CD4-positive, CD25-positive, alpha-beta regulatory T cell (primary cell): ENCODE measurements at regions not wholly inside any gene's neighbourhood (a gene's known extent, or its start where the extent isn't known, plus 50 kb on each side); places are given as distances from the start of the nearest gene placed in this dataset.

ENCODE experiments used
- ATAC-seq, 2 donors: fragments of 150-1000 bp; cut with Tn5 transposase; one replicate each; pipeline ENCODE4 v1.10.0; 2021; ENCODE audit warnings: low read depth in 2 of 2, moderate number of reproducible peaks in 2 of 2, moderate library complexity in 1 of 2
- DNase-seq, 3 donors: peaks; one replicate each; pipeline versions ENCODE4 v3.0.0 to v3.0.0-alpha.2; 2012 to 2022; ENCODE audit warnings: mixed read lengths in 1 of 3
- H3K27ac ChIP-seq: one replicate; pipeline ENCODE4 v1.7.0; 2013; ENCODE audit warnings: mild to moderate bottlenecking, low read length; ENCODE audit not compliant: insufficient read depth, poor library complexity, severe bottlenecking
- H3K27me3 ChIP-seq: one replicate; pipeline ENCODE4 v1.7.0; 2013; ENCODE audit warnings: low read length; ENCODE audit not compliant: control insufficient read depth, insufficient read depth
- H3K36me3 ChIP-seq: one replicate; pipeline ENCODE4 v1.7.0; 2013; ENCODE audit warnings: mild to moderate bottlenecking, low read length, moderate library complexity; ENCODE audit not compliant: control insufficient read depth, insufficient read depth
- H3K4me1 ChIP-seq: 2 replicates; pipeline ENCODE4 v1.7.0; 2013; ENCODE audit warnings: mild to moderate bottlenecking, low read length; ENCODE audit not compliant: insufficient read depth, control insufficient read depth, poor library complexity, severe bottlenecking
- H3K4me3 ChIP-seq: one replicate; pipeline ENCODE4 v1.7.0; 2013; ENCODE audit warnings: low read depth, mild to moderate bottlenecking, low read length, moderate library complexity
- H3K9me3 ChIP-seq, 2 experiments: 1 replicate in 1 of 2; 2 replicates in 1 of 2; pipeline ENCODE4 v1.7.0; 2013; ENCODE audit warnings: low read length in 2 of 2, mild to moderate bottlenecking in 1 of 2, moderate library complexity in 1 of 2; ENCODE audit not compliant: control insufficient read depth in 2 of 2
- H3K27ac Mint-ChIP-seq, 3 donors: one replicate each; pipeline ENCODE4 v1.8.0; 2020 to 2022; ENCODE audit warnings: mild to moderate bottlenecking in 3 of 3, mixed read lengths in 3 of 3, moderate library complexity in 2 of 3
- H3K27me3 Mint-ChIP-seq: one replicate; pipeline ENCODE4 v1.8.0; 2022; ENCODE audit warnings: mild to moderate bottlenecking, mixed read lengths
- H3K36me3 Mint-ChIP-seq: one replicate; pipeline ENCODE4 v1.8.0; 2020; ENCODE audit warnings: mixed read lengths
- H3K4me1 Mint-ChIP-seq, 4 donors: one replicate each; pipeline ENCODE4 v1.8.0; 2020 to 2022; ENCODE audit warnings: mixed read lengths in 4 of 4, mild to moderate bottlenecking in 1 of 4
- H3K4me3 Mint-ChIP-seq, 4 donors: one replicate each; pipeline ENCODE4 v1.8.0; 2020 to 2022; ENCODE audit warnings: mild to moderate bottlenecking in 4 of 4, mixed read lengths in 4 of 4, moderate library complexity in 3 of 4
- H3K9me3 Mint-ChIP-seq, 7 donors: one replicate each; pipeline ENCODE4 v1.8.0; 2020 to 2022; ENCODE audit warnings: mixed read lengths in 7 of 7, mild to moderate bottlenecking in 3 of 7, moderate library complexity in 2 of 7

DNA sequence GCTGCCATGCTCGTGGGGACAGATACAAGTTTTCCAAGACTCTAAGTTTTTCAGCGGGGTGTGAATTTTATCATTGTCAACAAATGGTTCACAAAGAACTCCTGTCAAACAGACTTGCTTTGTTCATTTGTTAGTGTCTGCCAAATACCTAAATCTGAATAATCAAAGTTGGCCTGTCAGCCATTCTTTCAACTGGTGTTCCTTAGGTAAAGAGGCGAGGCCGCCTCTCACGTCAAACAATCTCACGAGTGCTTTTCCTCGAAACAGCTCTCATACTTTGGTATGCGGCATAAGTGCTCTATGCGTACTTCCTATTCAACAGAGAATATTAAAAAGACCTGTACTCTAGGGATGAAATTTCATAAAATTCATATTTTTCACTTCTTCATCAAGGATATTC is 51.4 kb upstream of the KANK4 start:
- H3K4me1 Mint-ChIP-seq = no peaks in the 10 kb centered on the region
- no peak overlapping the region for H3K4me3 Mint-ChIP-seq
- H3K4me1 ChIP-seq = no peaks in the 10 kb centered on the region
- H3K36me3 Mint-ChIP-seq = no peaks in the 10 kb centered on the region
- no peaks in the 10 kb centered on the region for H3K27me3 Mint-ChIP-seq
- H3K27ac Mint-ChIP-seq = no peak overlapping the region
- peaks cover 0 to 2% (median 0%) of the 10 kb centered on the region in 7 donors for H3K9me3 Mint-ChIP-seq
- no peaks in the 10 kb centered on the region for H3K36me3 ChIP-seq
- ATAC-seq = no peak
- H3K4me3 ChIP-seq = no peak overlapping the region
- H3K9me3 ChIP-seq = no peaks in the 10 kb centered on the region
- H3K27ac ChIP-seq = no peak overlapping the region
- no peaks in the 10 kb centered on the region for H3K27me3 ChIP-seq
- DNase-seq = no peak

GRCh38 chr1:62371375-62371774 is 52.1 kb upstream of the KANK4 start:
- no peak for ATAC-seq
- H3K4me3 ChIP-seq = no peak overlapping the region

GRCh38 chr1:62373221-62373620 is 54.0 kb upstream of the KANK4 start:
- no peaks in the 10 kb centered on the region for H3K27me3 ChIP-seq
- no peaks in the 10 kb centered on the region for H3K4me1 Mint-ChIP-seq
- ATAC-seq (no peak), DNase-seq (no peak)
- H3K9me3 ChIP-seq = no peaks in the 10 kb centered on the region
- no peaks in the 10 kb centered on the region for H3K4me1 ChIP-seq
- H3K27ac Mint-ChIP-seq = no peak overlapping the region
- peaks cover 6% of the 10 kb centered on the region for H3K27me3 Mint-ChIP-seq
- no peaks in the 10 kb centered on the region for H3K36me3 ChIP-seq
- no peak overlapping the region for H3K4me3 Mint-ChIP-seq
- peaks cover 0 to 2% (median 0%) of the 10 kb centered on the region in 7 donors for H3K9me3 Mint-ChIP-seq
- H3K36me3 Mint-ChIP-seq = no peaks in the 10 kb centered on the region
- H3K27ac ChIP-seq = no peak overlapping the region
- H3K4me3 ChIP-seq = no peak overlapping the region

More at GRCh38 chr1:62371375-62371774, 52.1 kb upstream of the KANK4 start:
- H3K4me1 ChIP-seq = no peaks in the 10 kb centered on the region
- no peak overlapping the region for H3K27ac Mint-ChIP-seq
- H3K9me3 ChIP-seq = no peaks in the 10 kb centered on the region
- no peak overlapping the region for H3K4me3 Mint-ChIP-seq
- H3K4me1 Mint-ChIP-seq = no peaks in the 10 kb centered on the region
- H3K27me3 ChIP-seq = no peaks in the 10 kb centered on the region
- peaks cover 0 to 2% (median 0%) of the 10 kb centered on the region in 7 donors for H3K9me3 Mint-ChIP-seq
- H3K27ac ChIP-seq = no peak overlapping the region
- H3K36me3 Mint-ChIP-seq = no peaks in the 10 kb centered on the region
- no peaks in the 10 kb centered on the region for H3K27me3 Mint-ChIP-seq
- H3K36me3 ChIP-seq = no peaks in the 10 kb centered on the region
- DNase-seq = no peak

DNA sequence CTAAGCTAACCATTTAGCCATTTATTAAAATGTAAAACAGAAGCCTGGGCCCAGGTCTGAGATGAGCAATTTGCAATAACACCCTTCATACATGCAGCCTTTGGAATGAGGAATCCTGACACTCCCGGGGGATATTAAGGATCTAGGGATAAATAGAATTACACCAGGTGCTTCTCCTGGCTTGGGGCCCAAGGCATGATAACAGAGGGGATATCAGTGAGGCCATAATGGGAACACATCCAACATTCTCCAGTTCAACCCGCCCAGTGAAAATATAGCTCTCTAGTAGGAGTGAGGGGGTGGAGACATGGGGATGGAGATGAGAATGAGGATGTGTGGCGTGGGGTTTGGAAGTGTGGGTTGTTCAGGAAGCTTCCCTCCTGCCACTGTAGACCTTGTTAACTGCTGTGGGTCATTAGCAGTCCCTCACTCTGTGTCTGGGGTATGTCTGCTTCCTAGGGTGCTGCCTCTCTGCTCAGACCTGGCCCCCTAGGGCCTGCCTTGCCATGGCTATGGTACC is 57.9 kb upstream of the KANK4 start:
- Histone ChIP-seq H3K4me1 (no peaks in the 10 kb centered on the region), H3K27ac (no peak overlapping the region), H3K36me3 (no peaks in the 10 kb centered on the region), H3K4me3 (no peak overlapping the region), H3K27me3 (no peaks in the 10 kb centered on the region), H3K9me3 (no peaks in the 10 kb centered on the region)
- ATAC-seq (no peak), DNase-seq (no peak)
- no peak overlapping the region for H3K27ac Mint-ChIP-seq
- H3K9me3 Mint-ChIP-seq = peaks cover 0 to 2% (median 0%) of the 10 kb centered on the region in 7 donors
- H3K4me3 Mint-ChIP-seq = no peak overlapping the region
- peaks cover 6% of the 10 kb centered on the region for H3K27me3 Mint-ChIP-seq
- H3K36me3 Mint-ChIP-seq = no peaks in the 10 kb centered on the region
- H3K4me1 Mint-ChIP-seq = no peaks in the 10 kb centered on the region

DNA sequence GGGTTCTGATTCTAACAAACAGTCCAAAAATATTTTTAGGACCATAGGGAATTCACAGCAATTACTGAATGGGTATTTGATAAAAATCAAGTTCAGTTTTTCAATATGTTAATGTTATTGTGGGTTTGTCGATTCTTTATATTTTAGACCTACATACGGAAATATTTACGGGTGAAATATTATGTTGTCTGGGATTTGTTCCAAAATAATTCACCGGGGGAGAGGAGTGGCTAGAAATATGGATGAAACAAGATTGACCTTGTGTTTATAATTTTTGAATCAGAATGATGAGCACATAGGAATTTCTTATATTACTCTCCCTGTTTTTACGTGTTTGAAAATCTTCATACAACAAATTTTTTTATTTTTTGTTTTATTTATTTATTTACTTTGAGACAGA is 56.7 kb upstream of the USP1 start:
- Mint-ChIP-seq H3K27me3 (peaks cover 6% of the 10 kb centered on the region), H3K9me3 (peaks cover 0 to 2% (median 0%) of the 10 kb centered on the region in 7 donors), H3K27ac (no peak overlapping the region), H3K4me1 (no peaks in the 10 kb centered on the region), H3K36me3 (no peaks in the 10 kb centered on the region), H3K4me3 (no peak overlapping the region)
- H3K27me3 ChIP-seq = no peaks in the 10 kb centered on the region
- no peak for ATAC-seq
- no peak overlapping the region for H3K4me3 ChIP-seq
- no peak overlapping the region for H3K27ac ChIP-seq
- no peaks in the 10 kb centered on the region for H3K36me3 ChIP-seq
- no peaks in the 10 kb centered on the region for H3K9me3 ChIP-seq
- no peak for DNase-seq
- no peaks in the 10 kb centered on the region for H3K4me1 ChIP-seq

GRCh38 chr1:62381831-62382657 is 54.8 kb upstream of the USP1 start:
- Mint-ChIP-seq H3K9me3 (peaks cover 0 to 2% (median 0%) of the 10 kb centered on the region in 7 donors), H3K4me1 (no peaks in the 10 kb centered on the region), H3K27me3 (peaks cover 6% of the 10 kb centered on the region), H3K36me3 (no peaks in the 10 kb centered on the region), H3K4me3 (no peak overlapping the region), H3K27ac (no peak overlapping the region)
- Histone ChIP-seq H3K4me3 (no peak overlapping the region), H3K9me3 (no peaks in the 10 kb centered on the region), H3K4me1 (no peaks in the 10 kb centered on the region), H3K36me3 (no peaks in the 10 kb centered on the region), H3K27ac (no peak overlapping the region), H3K27me3 (no peaks in the 10 kb centered on the region)
- DNase-seq (no peak), ATAC-seq (no peak)

DNA sequence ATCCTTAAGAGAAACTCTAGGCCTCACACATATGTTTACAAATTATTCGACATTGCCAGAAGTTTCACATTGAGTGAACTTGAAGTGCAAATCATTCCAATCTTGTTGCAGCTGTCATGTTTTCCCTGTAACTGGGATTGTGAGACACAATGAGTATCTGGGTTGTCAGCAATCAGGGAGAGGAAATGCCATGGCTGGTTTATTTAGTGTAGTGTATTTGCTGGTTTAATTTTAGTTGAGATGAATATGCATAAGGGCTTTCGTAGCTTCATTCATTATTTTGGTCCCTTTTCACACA is 54.2 kb upstream of the USP1 start:
- ATAC-seq = no peak
- H3K27me3 ChIP-seq = no peaks in the 10 kb centered on the region
- no peak overlapping the region for H3K4me3 ChIP-seq
- no peak for DNase-seq
- H3K9me3 Mint-ChIP-seq = peaks cover 0 to 2% (median 0%) of the 10 kb centered on the region in 7 donors
- H3K4me3 Mint-ChIP-seq = no peak overlapping the region
- no peaks in the 10 kb centered on the region for H3K36me3 Mint-ChIP-seq
- no peak overlapping the region for H3K27ac Mint-ChIP-seq
- H3K4me1 Mint-ChIP-seq = no peaks in the 10 kb centered on the region
- H3K4me1 ChIP-seq = no peaks in the 10 kb centered on the region
- H3K27ac ChIP-seq = no peak overlapping the region
- H3K27me3 Mint-ChIP-seq = peaks cover 3% of the 10 kb centered on the region
- no peaks in the 10 kb centered on the region for H3K36me3 ChIP-seq
- H3K9me3 ChIP-seq = no peaks in the 10 kb centered on the region
